ENCODE measurements at regions not wholly inside any gene's neighbourhood (a gene's known extent, or its start where the extent isn't known, plus 50 kb on each side); places are given as distances from the start of the nearest gene placed in this dataset. TPM values are rescaled to one million over a fixed set of nuclear protein-coding genes. Genes with fewer than 3 reads are reported as not detected.

Small RNA genes in the stretch of these regions (small RNA-seq; reads per million reads assigned to genes)
- gene RNA5SP181, result not detected

Data from thyroid gland (tissue), 1 donor.